Activated naive CD4-positive, alpha-beta T cell treated with anti-CD3 and anti-CD28 coated beads, Interleukin-2, amount 50 U/mL, for 72 hours (primary cell): ENCODE measurements at regions not wholly inside any gene's neighbourhood (a gene's known extent, or its start where the extent isn't known, plus 50 kb on each side); places are given as distances from the start of the nearest gene placed in this dataset.

ENCODE experiments used
- ATAC-seq, 2 donors: fragments of 150-1000 bp; cut with Tn5 transposase; 2 replicates each; pipeline ENCODE4 v1.10.0; 2021; ENCODE audit warnings: mild to moderate bottlenecking in 2 of 2, moderate library complexity in 2 of 2
- DNase-seq, 2 donors: peaks; one replicate each; pipeline ENCODE4 v3.0.0; 2021 to 2022; ENCODE audit warnings: low spot score in 2 of 2
- H3K27ac Mint-ChIP-seq, 2 donors: one replicate each; pipeline ENCODE4 v1.8.0; 2022; ENCODE audit warnings: mild to moderate bottlenecking in 2 of 2, mixed read lengths in 2 of 2
- H3K36me3 Mint-ChIP-seq, 2 donors: one replicate each; pipeline ENCODE4 v1.8.0; 2022; ENCODE audit warnings: mixed read lengths in 2 of 2
- H3K9me3 Mint-ChIP-seq, 2 donors: one replicate each; pipeline ENCODE4 v1.8.0; 2022; ENCODE audit warnings: mixed read lengths in 2 of 2

DNA sequence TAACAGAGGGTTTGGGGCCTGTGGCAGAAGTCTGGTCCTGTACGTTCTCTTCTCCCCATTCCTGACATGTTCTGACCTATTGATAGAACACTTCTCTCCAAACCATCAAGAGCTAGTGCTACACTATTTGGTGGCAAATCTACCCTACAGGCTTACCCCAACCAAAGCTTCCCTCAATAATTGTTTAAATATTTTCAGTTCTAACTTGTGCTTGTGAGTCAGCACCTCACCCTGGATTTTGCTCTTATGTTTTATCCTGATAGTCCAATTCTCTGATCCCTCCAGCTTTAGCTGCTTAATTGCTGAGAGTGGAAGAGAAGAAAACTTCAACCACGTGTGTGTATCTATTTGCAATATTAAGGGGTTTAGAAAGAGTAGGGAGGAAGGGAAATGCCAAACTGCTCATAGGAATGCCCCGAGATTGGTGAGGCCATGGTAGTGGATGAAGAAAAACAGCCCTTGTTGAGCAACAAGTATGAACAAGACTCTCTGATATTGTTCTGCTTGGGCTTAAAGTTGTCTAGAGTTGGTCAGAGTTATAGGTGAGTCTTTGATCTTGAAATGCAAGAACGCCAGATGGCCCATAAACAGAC lies 67.8 kb upstream of the PARD3B start:
- no peak for ATAC-seq
- H3K27ac Mint-ChIP-seq: no peak overlapping the region
- no peak for DNase-seq
- H3K9me3 Mint-ChIP-seq: no peaks in the 10 kb centered on the region
- no peaks in the 10 kb centered on the region for H3K36me3 Mint-ChIP-seq

DNA sequence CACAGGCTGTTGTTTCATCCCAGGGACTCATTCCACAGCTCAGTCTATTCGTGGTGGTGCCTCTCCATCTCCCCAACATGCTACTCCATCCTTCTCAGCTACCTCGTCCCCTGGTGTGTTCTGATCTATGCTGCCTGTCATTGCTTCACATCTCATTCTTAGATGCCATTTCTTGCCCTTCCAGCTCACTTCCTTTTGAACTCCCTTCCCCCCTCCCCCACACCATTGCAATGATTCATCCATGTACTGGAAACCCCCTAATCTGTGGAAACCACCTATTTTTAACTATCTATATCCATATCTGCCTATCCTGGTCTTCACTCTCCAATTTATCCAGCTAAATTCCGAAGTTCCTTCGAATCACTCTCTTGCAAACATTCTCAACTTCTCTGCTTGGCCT lies 65.7 kb upstream of the PARD3B start:
- H3K36me3 Mint-ChIP-seq: no peaks in the 10 kb centered on the region
- ATAC-seq: peak in 1 of 2 donors; percentile 52
- no peak for DNase-seq
- H3K27ac Mint-ChIP-seq: no peak overlapping the region
- no peaks in the 10 kb centered on the region for H3K9me3 Mint-ChIP-seq

DNA sequence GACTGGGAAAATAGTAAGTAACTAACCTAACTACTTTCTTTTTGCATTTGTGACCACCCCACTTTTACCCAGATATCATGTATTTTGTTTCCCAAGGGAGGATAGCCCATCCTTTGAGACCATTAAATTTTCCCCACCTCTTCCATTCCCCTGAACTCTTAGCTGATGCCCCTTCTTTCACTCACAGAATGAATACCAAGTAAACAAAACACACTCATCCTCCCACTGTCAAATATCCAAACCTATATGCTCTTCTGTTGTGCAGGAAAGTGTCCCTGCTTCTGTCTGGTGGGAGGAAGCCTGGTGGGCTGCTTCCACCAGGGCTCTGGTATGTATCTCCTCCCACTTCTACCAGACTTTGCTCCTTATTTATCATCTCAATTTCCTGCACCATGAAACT lies 64.6 kb upstream of the PARD3B start:
- ATAC-seq (no peak), DNase-seq (no peak)
- Mint-ChIP-seq H3K9me3 (no peaks in the 10 kb centered on the region), H3K27ac (no peak overlapping the region), H3K36me3 (no peaks in the 10 kb centered on the region)

DNA sequence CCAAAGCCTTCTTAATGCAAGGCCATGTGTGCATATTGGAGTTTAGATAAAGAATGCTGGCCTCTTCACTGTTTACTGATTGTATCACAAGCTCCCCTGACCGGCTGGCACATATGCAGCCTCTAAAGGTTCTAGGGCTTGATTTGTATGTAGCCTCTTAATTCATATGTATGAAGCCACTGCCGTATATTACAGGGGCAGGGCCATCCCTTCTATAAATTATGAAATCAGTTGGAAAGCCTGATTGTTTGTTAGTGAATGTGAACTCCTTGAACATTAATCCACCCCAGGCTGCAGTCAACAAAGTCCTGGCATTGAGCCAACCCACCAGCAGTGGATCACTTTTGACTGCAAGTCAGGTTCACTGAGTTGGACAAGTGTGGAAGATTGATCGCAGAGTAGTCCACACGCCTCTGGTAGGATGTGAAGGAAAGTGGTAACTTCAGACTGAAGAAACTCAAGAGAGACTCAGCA lies 61.6 kb upstream of the PARD3B start:
- no peak overlapping the region for H3K27ac Mint-ChIP-seq
- DNase-seq (no peak), ATAC-seq (no peak)
- no peaks in the 10 kb centered on the region for H3K36me3 Mint-ChIP-seq
- no peaks in the 10 kb centered on the region for H3K9me3 Mint-ChIP-seq

DNA sequence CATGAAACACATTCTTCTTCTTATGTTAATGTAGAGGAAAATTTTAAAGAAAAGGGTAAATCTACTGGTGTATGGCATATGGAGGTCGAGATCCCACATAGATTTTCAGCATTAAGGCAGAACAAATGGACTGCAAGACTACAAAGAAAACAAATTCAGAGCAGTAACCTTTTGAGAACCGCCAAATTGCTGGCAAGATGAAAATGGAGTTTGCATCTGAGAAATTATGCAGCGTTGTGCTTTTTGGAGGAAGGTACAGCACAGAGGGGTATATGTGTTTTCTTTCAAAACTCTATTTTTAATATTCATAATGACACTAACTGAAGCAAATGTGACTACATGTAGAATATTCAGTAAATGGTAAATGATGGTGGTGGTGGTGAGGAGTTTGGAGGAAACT lies 59.0 kb upstream of the PARD3B start:
- H3K27ac Mint-ChIP-seq: no peak overlapping the region
- DNase-seq (no peak), ATAC-seq (no peak)
- H3K9me3 Mint-ChIP-seq: no peaks in the 10 kb centered on the region
- no peaks in the 10 kb centered on the region for H3K36me3 Mint-ChIP-seq

DNA sequence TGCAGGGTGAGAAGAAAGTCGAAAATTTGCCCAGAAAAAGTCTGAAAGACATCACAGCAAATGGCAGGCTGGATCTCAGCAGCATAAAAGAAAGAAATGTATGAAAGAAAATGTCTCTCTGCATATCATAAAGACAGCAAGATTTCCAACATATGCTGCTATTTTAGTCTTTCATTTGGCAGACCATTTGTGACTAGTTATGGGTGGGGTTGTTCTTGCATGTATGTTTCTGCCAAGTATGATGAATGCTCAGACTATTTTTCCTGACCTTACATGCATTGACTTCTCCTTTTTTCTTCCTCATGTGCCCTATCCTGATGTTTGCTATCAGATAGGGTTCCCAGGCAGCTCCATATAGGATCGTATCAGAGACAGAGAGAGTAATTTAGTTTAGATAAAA lies 58.5 kb upstream of the PARD3B start:
- Mint-ChIP-seq H3K9me3 (no peaks in the 10 kb centered on the region), H3K36me3 (no peaks in the 10 kb centered on the region), H3K27ac (no peak overlapping the region)
- DNase-seq (no peak), ATAC-seq (no peak)

DNA sequence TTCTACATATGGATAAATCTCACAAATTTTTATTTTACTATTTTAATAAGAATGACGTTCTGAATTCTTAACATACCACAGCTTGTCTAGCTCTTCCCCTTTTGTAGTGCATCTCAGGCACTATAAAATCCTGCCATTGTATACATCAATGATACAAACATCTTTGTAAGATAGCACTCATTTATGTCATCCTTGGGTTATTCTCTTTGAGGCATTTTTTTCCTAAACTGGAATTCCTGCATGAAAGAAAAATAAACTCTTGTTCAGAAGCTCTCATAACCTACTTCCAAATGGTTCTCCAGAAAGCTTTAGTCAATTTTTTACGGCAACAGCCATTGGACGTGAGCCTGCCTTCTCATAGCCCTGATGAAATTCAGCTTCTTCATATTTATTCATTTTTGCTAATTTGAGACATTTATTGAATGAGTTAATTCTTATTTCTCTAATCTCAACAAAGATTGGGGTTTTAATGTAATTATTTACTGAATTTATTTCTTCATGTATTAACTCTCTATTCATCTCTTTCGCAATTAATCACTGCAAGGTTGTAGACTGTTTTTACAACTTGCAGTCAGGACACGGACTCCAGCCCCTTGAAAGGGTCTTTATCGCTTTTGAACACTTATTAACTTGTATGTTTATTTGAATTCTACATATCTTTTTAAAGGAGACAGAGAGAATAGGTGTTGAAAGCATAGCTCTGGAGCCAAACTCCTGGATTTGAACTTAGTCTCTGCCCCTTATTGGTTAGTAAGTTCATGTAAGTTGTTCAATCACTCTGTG lies 57.6 kb upstream of the PARD3B start:
- no peak for ATAC-seq

DNA sequence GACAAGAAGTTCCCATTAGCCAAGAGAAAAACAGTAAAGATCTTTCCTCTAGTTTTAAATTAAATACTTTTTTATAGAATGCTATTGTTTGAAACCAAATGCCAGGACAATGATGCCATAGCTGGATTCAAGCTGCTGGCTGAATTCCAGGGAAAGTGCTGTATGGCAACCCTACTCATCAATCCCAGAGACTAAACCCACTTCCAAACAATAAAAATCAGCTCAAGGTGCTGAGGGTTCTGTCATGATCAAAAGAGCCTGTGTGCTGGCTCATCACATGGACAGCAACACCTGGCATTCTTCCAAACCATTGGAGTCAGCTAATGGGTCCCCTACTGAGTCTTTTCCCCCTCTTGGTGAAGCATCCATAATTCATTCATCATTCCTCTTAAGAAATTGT lies 53.7 kb upstream of the PARD3B start:
- H3K9me3 Mint-ChIP-seq: no peaks in the 10 kb centered on the region
- H3K36me3 Mint-ChIP-seq: no peaks in the 10 kb centered on the region
- H3K27ac Mint-ChIP-seq: no peak overlapping the region
- no peak for DNase-seq
- no peak for ATAC-seq

More for the DNA sequence above, 57.6 kb upstream of the PARD3B start:
- no peak overlapping the region for H3K27ac Mint-ChIP-seq
- H3K36me3 Mint-ChIP-seq: no peaks in the 10 kb centered on the region
- DNase-seq: no peak
- no peaks in the 10 kb centered on the region for H3K9me3 Mint-ChIP-seq

DNA sequence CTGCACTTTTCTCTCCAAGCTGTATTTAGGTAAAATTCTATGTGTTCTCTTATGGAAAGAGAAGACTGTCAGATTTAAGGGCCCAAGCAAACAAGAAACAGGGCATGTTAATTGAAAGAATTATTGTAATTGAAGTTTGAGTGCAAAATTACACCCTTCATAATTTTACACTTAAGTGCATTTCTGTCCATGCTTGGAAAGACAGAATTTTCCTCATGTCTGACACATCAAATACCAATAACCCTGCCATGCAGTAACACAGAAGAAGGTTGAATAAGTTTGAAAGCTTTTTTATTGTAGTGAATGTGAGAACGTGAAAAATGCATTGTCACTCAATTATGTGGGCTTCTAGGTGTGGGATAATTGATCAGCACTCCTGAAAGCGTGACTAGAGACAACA lies 52.9 kb upstream of the PARD3B start:
- H3K27ac Mint-ChIP-seq: no peak overlapping the region
- H3K36me3 Mint-ChIP-seq: no peaks in the 10 kb centered on the region
- ATAC-seq: no peak
- DNase-seq: no peak
- H3K9me3 Mint-ChIP-seq: no peaks in the 10 kb centered on the region

DNA sequence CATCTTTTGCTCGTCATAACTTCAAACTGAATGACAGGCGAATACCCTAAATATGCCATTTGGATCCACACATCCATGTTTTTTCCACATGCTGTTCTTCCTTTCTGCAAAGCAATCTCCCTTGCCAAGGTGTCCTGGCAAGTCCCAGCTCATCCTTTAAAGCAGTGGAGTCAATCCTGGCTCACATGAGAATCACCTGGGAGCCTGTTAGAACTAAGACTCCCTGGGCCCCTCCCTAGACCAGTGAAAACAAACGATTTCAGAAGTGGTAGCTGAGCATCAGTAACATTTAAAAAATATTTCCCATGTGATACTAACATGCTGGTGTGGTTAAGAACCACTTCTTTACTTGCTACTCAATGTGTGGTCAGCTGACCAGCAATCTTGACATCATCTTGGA lies 50.6 kb upstream of the PARD3B start:
- no peak for ATAC-seq
- DNase-seq: no peak
- no peak overlapping the region for H3K27ac Mint-ChIP-seq
- no peaks in the 10 kb centered on the region for H3K36me3 Mint-ChIP-seq
- H3K9me3 Mint-ChIP-seq: no peaks in the 10 kb centered on the region

DNA sequence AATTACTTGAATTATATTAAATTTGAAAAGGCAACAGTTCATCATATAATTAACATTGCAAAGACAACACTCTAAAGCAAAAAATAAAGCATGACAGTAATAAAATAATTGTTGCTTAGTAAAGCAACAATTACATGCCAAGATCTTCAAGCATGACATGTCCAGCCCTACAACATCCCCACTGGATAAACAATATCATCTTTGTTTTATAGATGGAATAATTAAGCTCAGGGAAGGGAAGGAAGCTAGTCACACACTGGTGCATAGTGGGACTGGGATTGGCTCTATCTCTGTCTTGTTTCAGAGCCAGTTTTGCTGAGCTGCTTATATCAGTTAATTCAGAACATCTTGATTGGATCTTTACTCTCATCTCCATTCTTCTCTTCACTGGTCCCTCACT lies 49.9 kb upstream of the PARD3B start:
- H3K27ac Mint-ChIP-seq: no peak overlapping the region
- no peak for ATAC-seq
- no peak for DNase-seq
- no peaks in the 10 kb centered on the region for H3K36me3 Mint-ChIP-seq
- no peaks in the 10 kb centered on the region for H3K9me3 Mint-ChIP-seq
